ENCODE measurements at regions not wholly inside any gene's neighbourhood (a gene's known extent, or its start where the extent isn't known, plus 50 kb on each side); places are given as distances from the start of the nearest gene placed in this dataset.

GRCh38 chr3:102614021-102614569, 179.3 kb downstream of the ZPLD1 start:
- TF ChIP-seq CTCF (IDR thresholded peaks at IDR 0.05) (no peak), POLR2AphosphoS5 (IDR thresholded peaks at IDR 0.05; ENCODE audit: low read depth, low read length) (no peak), REST (IDR thresholded peaks at IDR 0.05; ENCODE audit: insufficient read depth in 1 of 2, low read depth in 2 of 2, low read length in 1 of 2) (no peak), SIN3A (IDR thresholded peaks at IDR 0.05; ENCODE audit: borderline replicate concordance, insufficient read depth, low read depth, low read length) (no peak)
